ENCODE measurements at regions not wholly inside any gene's neighbourhood (a gene's known extent, or its start where the extent isn't known, plus 50 kb on each side); places are given as distances from the start of the nearest gene placed in this dataset.

- no peak overlapping the region for H3K4me3 ChIP-seq (ENCODE audit: low read length in 2 of 2)
- intact Hi-C loops (cut with micrococcal nuclease), result no loop called here
- CTCF ChIA-PET (ENCODE audit: partially characterized antibody), result interaction anchor here (0.7 kb wide), 1 partner anchor 23 kb away, joined by 3 read pairs; no protein-coding TSS in a partner anchor
- no peaks in the 10 kb centered on the region for H3K4me1 ChIP-seq (ENCODE audit: insufficient read depth, low read length)
- no peaks in the 10 kb centered on the region for H3K9me3 ChIP-seq (ENCODE audit: control insufficient read depth in 1 of 2, low read length in 2 of 2)
- no peak for DNase-seq
- Mint-ChIP-seq H3K27ac (no peak overlapping the region), H3K9me3 (peaks cover 3 to 19% (median 14%) of the 10 kb centered on the region in 8 donors), H3K27me3 (peaks cover 0 to 7% of the 10 kb centered on the region in 2 donors), H3K36me3 (no peaks in the 10 kb centered on the region), H3K4me3 (no peak overlapping the region), H3K4me1 (no peaks in the 10 kb centered on the region)
- H3K36me3 ChIP-seq (ENCODE audit: insufficient read depth, low read length), result no peaks in the 10 kb centered on the region
- H3K27me3 ChIP-seq (ENCODE audit: insufficient read depth, low read length), result no peaks in the 10 kb centered on the region
- no peak overlapping the region for H3K27ac ChIP-seq (ENCODE audit: low read depth, low read length)
- POLR2A ChIA-PET (ENCODE audit: partially characterized antibody), result no interaction called here
Measured at GRCh38 chr12:58463051-58463450, 457.3 kb downstream of the LRIG3 start.

- no peaks in the 10 kb centered on the region for H3K36me3 ChIP-seq (ENCODE audit: insufficient read depth, low read length)
- intact Hi-C loops (cut with micrococcal nuclease), result no loop called here
- no peaks in the 10 kb centered on the region for H3K4me1 ChIP-seq (ENCODE audit: insufficient read depth, low read length)
- H3K4me1 Mint-ChIP-seq, result no peaks in the 10 kb centered on the region
- H3K9me3 ChIP-seq (ENCODE audit: control insufficient read depth in 1 of 2, low read length in 2 of 2), result no peaks in the 10 kb centered on the region
- no peak for DNase-seq
- POLR2A ChIA-PET (ENCODE audit: partially characterized antibody), result no interaction called here
- no peaks in the 10 kb centered on the region for H3K27me3 ChIP-seq (ENCODE audit: insufficient read depth, low read length)
- H3K36me3 Mint-ChIP-seq, result no peaks in the 10 kb centered on the region
- H3K4me3 ChIP-seq (ENCODE audit: low read length in 2 of 2), result no peak overlapping the region
- H3K27ac Mint-ChIP-seq, result no peak overlapping the region
- peaks cover 3 to 27% (median 16%) of the 10 kb centered on the region in 8 donors for H3K9me3 Mint-ChIP-seq
- CTCF ChIA-PET (ENCODE audit: partially characterized antibody), result no interaction called here
- no peak overlapping the region for H3K27ac ChIP-seq (ENCODE audit: low read depth, low read length)
- H3K4me3 Mint-ChIP-seq, result no peak overlapping the region
- peaks cover 0 to 2% of the 10 kb centered on the region in 2 donors for H3K27me3 Mint-ChIP-seq
Measured at GRCh38 chr12:58465418-58465817, 454.9 kb downstream of the LRIG3 start.

GRCh38 chr12:58470266-58471010 is 449.9 kb downstream of the LRIG3 start:
- Histone ChIP-seq H3K36me3 (ENCODE audit: insufficient read depth, low read length) (no peaks in the 10 kb centered on the region), H3K27me3 (ENCODE audit: insufficient read depth, low read length) (no peaks in the 10 kb centered on the region), H3K4me1 (ENCODE audit: insufficient read depth, low read length) (no peaks in the 10 kb centered on the region), H3K4me3 (ENCODE audit: low read length in 2 of 2) (no peak overlapping the region), H3K9me3 (ENCODE audit: control insufficient read depth in 1 of 2, low read length in 2 of 2) (no peaks in the 10 kb centered on the region), H3K27ac (ENCODE audit: low read depth, low read length) (no peak overlapping the region)
- POLR2A ChIA-PET (ENCODE audit: partially characterized antibody), result no interaction called here
- Mint-ChIP-seq H3K4me3 (no peak overlapping the region), H3K4me1 (no peaks in the 10 kb centered on the region), H3K27ac (no peak overlapping the region), H3K9me3 (peaks cover 3 to 27% (median 15%) of the 10 kb centered on the region in 8 donors), H3K36me3 (no peaks in the 10 kb centered on the region), H3K27me3 (no peaks in the 10 kb centered on the region)
- no peak for DNase-seq
- intact Hi-C loops (cut with micrococcal nuclease), result no loop called here
- CTCF ChIA-PET (ENCODE audit: partially characterized antibody), result no interaction called here

GRCh38 chr12:58479401-58479800 is 440.9 kb downstream of the LRIG3 start:
- intact Hi-C loops (cut with micrococcal nuclease), result no loop called here
- peaks cover 0 to 11% (median 5%) of the 10 kb centered on the region in 8 donors for H3K9me3 Mint-ChIP-seq
- Histone ChIP-seq H3K4me3 (ENCODE audit: low read length in 2 of 2) (no peak overlapping the region), H3K36me3 (ENCODE audit: insufficient read depth, low read length) (no peaks in the 10 kb centered on the region), H3K27me3 (ENCODE audit: insufficient read depth, low read length) (no peaks in the 10 kb centered on the region), H3K4me1 (ENCODE audit: insufficient read depth, low read length) (no peaks in the 10 kb centered on the region), H3K9me3 (ENCODE audit: control insufficient read depth in 1 of 2, low read length in 2 of 2) (no peaks in the 10 kb centered on the region), H3K27ac (ENCODE audit: low read depth, low read length) (no peak overlapping the region)
- H3K4me1 Mint-ChIP-seq, result no peaks in the 10 kb centered on the region
- POLR2A ChIA-PET (ENCODE audit: partially characterized antibody), result no interaction called here
- DNase-seq, result no peak
- no peaks in the 10 kb centered on the region for H3K36me3 Mint-ChIP-seq
- peaks cover 2% of the 10 kb centered on the region in 2 donors for H3K27me3 Mint-ChIP-seq
- CTCF ChIA-PET (ENCODE audit: partially characterized antibody), result no interaction called here
- H3K4me3 Mint-ChIP-seq, result no peak overlapping the region
- H3K27ac Mint-ChIP-seq, result no peak overlapping the region

GRCh38 chr12:58481811-58482210 is 438.5 kb downstream of the LRIG3 start:
- H3K36me3 ChIP-seq (ENCODE audit: insufficient read depth, low read length), result no peaks in the 10 kb centered on the region

GRCh38 chr12:58487255-58487654 is 433.0 kb downstream of the LRIG3 start:
- H3K4me1 ChIP-seq (ENCODE audit: insufficient read depth, low read length), result no peaks in the 10 kb centered on the region
- Mint-ChIP-seq H3K27ac (no peak overlapping the region), H3K4me3 (no peak overlapping the region), H3K27me3 (no peaks in the 10 kb centered on the region), H3K4me1 (no peaks in the 10 kb centered on the region), H3K9me3 (no peaks in the 10 kb centered on the region), H3K36me3 (no peaks in the 10 kb centered on the region)
- H3K27me3 ChIP-seq (ENCODE audit: insufficient read depth, low read length), result no peaks in the 10 kb centered on the region
- no peaks in the 10 kb centered on the region for H3K9me3 ChIP-seq (ENCODE audit: control insufficient read depth in 1 of 2, low read length in 2 of 2)
- H3K4me3 ChIP-seq (ENCODE audit: low read length in 2 of 2), result no peak overlapping the region
- H3K36me3 ChIP-seq (ENCODE audit: insufficient read depth, low read length), result no peaks in the 10 kb centered on the region
- POLR2A ChIA-PET (ENCODE audit: partially characterized antibody), result no interaction called here
- no peak overlapping the region for H3K27ac ChIP-seq (ENCODE audit: low read depth, low read length)
- intact Hi-C loops (cut with micrococcal nuclease), result no loop called here
- no peak for DNase-seq
- CTCF ChIA-PET (ENCODE audit: partially characterized antibody), result no interaction called here

More at GRCh38 chr12:58481811-58482210, 438.5 kb downstream of the LRIG3 start:
- intact Hi-C loops (cut with micrococcal nuclease), result no loop called here
- CTCF ChIA-PET (ENCODE audit: partially characterized antibody), result no interaction called here
- H3K27ac Mint-ChIP-seq, result no peak overlapping the region
- H3K27me3 Mint-ChIP-seq, result peaks cover 2% of the 10 kb centered on the region in 2 donors
- POLR2A ChIA-PET (ENCODE audit: partially characterized antibody), result no interaction called here
- Histone ChIP-seq H3K4me3 (ENCODE audit: low read length in 2 of 2) (no peak overlapping the region), H3K27me3 (ENCODE audit: insufficient read depth, low read length) (no peaks in the 10 kb centered on the region), H3K4me1 (ENCODE audit: insufficient read depth, low read length) (no peaks in the 10 kb centered on the region), H3K9me3 (ENCODE audit: control insufficient read depth in 1 of 2, low read length in 2 of 2) (no peaks in the 10 kb centered on the region), H3K27ac (ENCODE audit: low read depth, low read length) (no peak overlapping the region)
- no peak for DNase-seq
- no peaks in the 10 kb centered on the region for H3K4me1 Mint-ChIP-seq
- peaks cover 0 to 11% (median 5%) of the 10 kb centered on the region in 8 donors for H3K9me3 Mint-ChIP-seq
- no peaks in the 10 kb centered on the region for H3K36me3 Mint-ChIP-seq
- no peak overlapping the region for H3K4me3 Mint-ChIP-seq

- Mint-ChIP-seq H3K9me3 (no peaks in the 10 kb centered on the region), H3K4me1 (no peaks in the 10 kb centered on the region), H3K27me3 (no peaks in the 10 kb centered on the region), H3K36me3 (no peaks in the 10 kb centered on the region), H3K4me3 (no peak overlapping the region), H3K27ac (no peak overlapping the region)
- Histone ChIP-seq H3K27me3 (ENCODE audit: insufficient read depth, low read length) (no peaks in the 10 kb centered on the region), H3K36me3 (ENCODE audit: insufficient read depth, low read length) (no peaks in the 10 kb centered on the region), H3K4me3 (ENCODE audit: low read length in 2 of 2) (no peak overlapping the region), H3K9me3 (ENCODE audit: control insufficient read depth in 1 of 2, low read length in 2 of 2) (no peaks in the 10 kb centered on the region), H3K27ac (ENCODE audit: low read depth, low read length) (no peak overlapping the region), H3K4me1 (ENCODE audit: insufficient read depth, low read length) (no peaks in the 10 kb centered on the region)
- intact Hi-C loops (cut with micrococcal nuclease), result no loop called here
- CTCF ChIA-PET (ENCODE audit: partially characterized antibody), result no interaction called here
- DNase-seq, result no peak
- POLR2A ChIA-PET (ENCODE audit: partially characterized antibody), result no interaction called here
Measured at GRCh38 chr12:58487678-58488161, 432.6 kb downstream of the LRIG3 start.

All from CD4-positive, alpha-beta memory T cell (primary cell).